GM21515 (cell line): ENCODE measurements at regions not wholly inside any gene's neighbourhood (a gene's known extent, or its start where the extent isn't known, plus 50 kb on each side); places are given as distances from the start of the nearest gene placed in this dataset.
"Not testable (repeated sequence)": the region's sequence is repeated elsewhere in the genome, so short reads cannot be mapped to it uniquely, and the experiment has no call there.

Experiments
- ATAC-seq: cut with Tn5 transposase; IDR thresholded peaks from one replicate; pipeline ENCODE4 v1.9.1; 2021; ENCODE audit not compliant: unreplicated experiment

- ATAC-seq = no peak
Observed at GRCh38 chr22:49512487-49513165, 315.0 kb downstream of the BRD1 start.

GRCh38 chr22:49511393-49512189 lies 316.1 kb downstream of the BRD1 start:
- ATAC-seq = not testable (repeated sequence)

GRCh38 chr22:49510718-49511117 lies 317.0 kb downstream of the BRD1 start:
- ATAC-seq = no peak

- no peak for ATAC-seq
Observed at GRCh38 chr22:49509016-49509415, 318.7 kb downstream of the BRD1 start.

- ATAC-seq = no peak
Observed at GRCh38 chr22:49508561-49508960, 319.1 kb downstream of the BRD1 start.

GRCh38 chr22:49507607-49508292 lies 319.9 kb downstream of the BRD1 start:
- no peak for ATAC-seq

GRCh38 chr22:49506010-49506400 lies 321.7 kb downstream of the BRD1 start:
- no peak for ATAC-seq

- ATAC-seq = no peak
Observed at GRCh38 chr22:49505337-49506009, 322.2 kb downstream of the BRD1 start.

GRCh38 chr22:49503896-49504521 lies 323.7 kb downstream of the BRD1 start:
- ATAC-seq = no peak

- no peak for ATAC-seq
Observed at GRCh38 chr22:49503321-49503720, 324.4 kb downstream of the BRD1 start.

- ATAC-seq = no peak
Observed at GRCh38 chr22:49502126-49502826, 325.4 kb downstream of the BRD1 start.

GRCh38 chr22:49500942-49501395 lies 326.7 kb downstream of the BRD1 start:
- no peak for ATAC-seq

GRCh38 chr22:49500076-49500460 lies 327.6 kb downstream of the BRD1 start:
- ATAC-seq = no peak

GRCh38 chr22:49499433-49500075 lies 328.1 kb downstream of the BRD1 start:
- no peak for ATAC-seq

- ATAC-seq = no peak
Observed at GRCh38 chr22:49497266-49497665, 330.4 kb downstream of the BRD1 start.

- no peak for ATAC-seq
Observed at GRCh38 chr22:49494555-49494954, 333.1 kb downstream of the BRD1 start.

- ATAC-seq = no peak
Observed at GRCh38 chr22:49492741-49493251, 334.9 kb downstream of the BRD1 start.

- no peak for ATAC-seq
Observed at GRCh38 chr22:49492308-49492707, 335.4 kb downstream of the BRD1 start.

- no peak for ATAC-seq
Observed at GRCh38 chr22:49491726-49492125, 335.9 kb downstream of the BRD1 start.
